ENCODE measurements at regions not wholly inside any gene's neighbourhood (a gene's known extent, or its start where the extent isn't known, plus 50 kb on each side); places are given as distances from the start of the nearest gene placed in this dataset.
A peak's percentile ranks its signal among the peaks of the same experiment; 100 is the strongest.

GRCh38 chr2:52113338-52113737 lies 1081.4 kb upstream of the NRXN1 start:
- no peak overlapping the region for H3K27ac Mint-ChIP-seq
- TF ChIP-seq, protein P1, sequence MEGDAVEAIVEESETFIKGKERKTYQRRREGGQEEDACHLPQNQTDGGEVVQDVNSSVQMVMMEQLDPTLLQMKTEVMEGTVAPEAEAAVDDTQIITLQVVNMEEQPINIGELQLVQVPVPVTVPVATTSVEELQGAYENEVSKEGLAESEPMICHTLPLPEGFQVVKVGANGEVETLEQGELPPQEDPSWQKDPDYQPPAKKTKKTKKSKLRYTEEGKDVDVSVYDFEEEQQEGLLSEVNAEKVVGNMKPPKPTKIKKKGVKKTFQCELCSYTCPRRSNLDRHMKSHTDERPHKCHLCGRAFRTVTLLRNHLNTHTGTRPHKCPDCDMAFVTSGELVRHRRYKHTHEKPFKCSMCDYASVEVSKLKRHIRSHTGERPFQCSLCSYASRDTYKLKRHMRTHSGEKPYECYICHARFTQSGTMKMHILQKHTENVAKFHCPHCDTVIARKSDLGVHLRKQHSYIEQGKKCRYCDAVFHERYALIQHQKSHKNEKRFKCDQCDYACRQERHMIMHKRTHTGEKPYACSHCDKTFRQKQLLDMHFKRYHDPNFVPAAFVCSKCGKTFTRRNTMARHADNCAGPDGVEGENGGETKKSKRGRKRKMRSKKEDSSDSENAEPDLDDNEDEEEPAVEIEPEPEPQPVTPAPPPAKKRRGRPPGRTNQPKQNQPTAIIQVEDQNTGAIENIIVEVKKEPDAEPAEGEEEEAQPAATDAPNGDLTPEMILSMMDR (IDR thresholded peaks at IDR 0.05): no peak
- no peaks in the 10 kb centered on the region for H3K27me3 Mint-ChIP-seq (ENCODE audit: insufficient read depth)
- no peak overlapping the region for H3K4me3 Mint-ChIP-seq
- H3K36me3 Mint-ChIP-seq (ENCODE audit: low read depth): peaks cover 9% of the 10 kb centered on the region
- peaks cover 17% of the 10 kb centered on the region for H3K9me3 Mint-ChIP-seq
- DNase-seq: no peak
- peaks cover 14% of the 10 kb centered on the region for H3K4me1 Mint-ChIP-seq (ENCODE audit: low read depth)

DNA sequence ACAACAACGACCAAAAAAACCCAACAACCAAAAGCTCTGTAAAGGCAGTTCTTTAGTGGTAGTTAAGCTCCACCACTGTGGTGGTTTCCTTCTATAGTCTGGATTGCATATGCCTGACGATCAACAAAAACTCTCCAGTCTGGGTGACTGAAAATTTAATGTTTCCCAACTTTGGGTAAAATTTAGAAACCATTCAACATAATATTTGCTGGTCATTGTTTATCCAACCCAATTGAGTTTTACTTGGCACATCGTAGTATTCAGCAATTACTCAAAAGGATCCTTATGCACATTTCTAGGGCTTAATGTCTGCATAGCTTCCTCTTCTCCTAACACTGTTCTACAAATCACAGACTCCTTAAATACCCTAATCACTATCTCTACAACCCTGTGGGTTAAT lies 1080.2 kb upstream of the NRXN1 start:
- H3K9me3 Mint-ChIP-seq: peaks cover 17% of the 10 kb centered on the region

DNA sequence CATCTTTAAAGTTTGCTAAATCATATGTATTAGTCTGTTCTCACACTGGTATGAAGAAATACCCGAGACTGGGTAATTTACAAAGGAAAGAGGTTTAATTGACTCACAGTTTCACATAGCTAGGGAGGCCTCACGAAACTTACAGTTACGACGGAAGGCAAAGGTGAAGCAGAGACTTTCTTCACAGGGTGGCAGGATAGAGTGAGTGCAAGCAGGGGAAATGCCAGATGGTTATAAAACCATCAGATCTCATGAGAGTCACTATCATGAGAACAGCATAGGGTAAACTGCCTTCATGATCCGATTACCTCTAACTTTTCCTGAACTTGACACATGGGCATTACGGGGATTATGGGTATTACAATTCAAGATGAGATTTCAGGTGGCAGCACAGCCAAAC lies 1075.2 kb upstream of the NRXN1 start:
- no peaks in the 10 kb centered on the region for H3K27me3 Mint-ChIP-seq (ENCODE audit: insufficient read depth)
- peaks cover 11% of the 10 kb centered on the region for H3K4me1 Mint-ChIP-seq (ENCODE audit: low read depth)
- no peak for DNase-seq
- peaks cover 5% of the 10 kb centered on the region; the same call in 1 of the 2 replicates for H3K36me3 Mint-ChIP-seq (ENCODE audit: low read depth)
- H3K9me3 Mint-ChIP-seq: peaks cover 10% of the 10 kb centered on the region
- TF ChIP-seq, protein P1 (IDR thresholded peaks at IDR 0.05): no peak
- no peak overlapping the region; the same call in 1 of the 2 replicates for H3K4me3 Mint-ChIP-seq
- H3K27ac Mint-ChIP-seq: peak overlapping the region; percentile 22; the same call in 1 of the 2 replicates

More for the DNA sequence above, 1080.2 kb upstream of the NRXN1 start:
- peaks cover 18% of the 10 kb centered on the region for H3K4me1 Mint-ChIP-seq (ENCODE audit: low read depth)
- H3K27me3 Mint-ChIP-seq (ENCODE audit: insufficient read depth): no peaks in the 10 kb centered on the region
- no peak overlapping the region for H3K4me3 Mint-ChIP-seq
- peaks cover 9% of the 10 kb centered on the region for H3K36me3 Mint-ChIP-seq (ENCODE audit: low read depth)
- TF ChIP-seq, protein P1 (IDR thresholded peaks at IDR 0.05): no peak
- no peak for DNase-seq
- H3K27ac Mint-ChIP-seq: no peak overlapping the region

- Mint-ChIP-seq H3K4me3 (no peak overlapping the region), H3K4me1 (ENCODE audit: low read depth) (no peaks in the 10 kb centered on the region; the same call in 1 of the 2 replicates), H3K9me3 (peaks cover 3% of the 10 kb centered on the region; the same call in 1 of the 2 replicates), H3K36me3 (ENCODE audit: low read depth) (no peaks in the 10 kb centered on the region), H3K27ac (no peak overlapping the region), H3K27me3 (ENCODE audit: insufficient read depth) (peaks cover 2% of the 10 kb centered on the region; the same call in 1 of the 2 replicates)
- DNase-seq: no peak
- TF ChIP-seq, protein P1 (IDR thresholded peaks at IDR 0.05): no peak
These were observed 1065.1 kb upstream of the NRXN1 start for GRCh38 chr2:52097071-52097470.

DNA sequence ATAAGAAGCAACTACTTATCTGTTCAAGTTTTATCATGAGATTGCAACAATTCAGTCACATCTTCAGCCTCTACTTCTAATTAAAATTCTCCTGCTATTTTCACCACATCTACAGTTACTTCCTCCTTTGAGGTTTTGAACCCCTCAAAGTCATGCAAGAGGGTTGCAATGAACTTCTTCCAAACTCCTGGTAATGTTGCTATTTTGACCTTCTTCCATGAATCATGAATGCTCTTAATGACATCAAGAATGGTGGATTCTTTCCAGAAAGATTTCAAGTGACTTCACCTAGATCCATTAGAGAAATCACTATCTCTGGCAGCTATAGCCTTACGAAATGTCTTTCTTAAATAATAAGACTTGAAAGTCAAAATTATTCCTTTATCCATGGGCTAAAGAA lies 1052.8 kb upstream of the NRXN1 start:
- Mint-ChIP-seq H3K36me3 (ENCODE audit: low read depth) (no peaks in the 10 kb centered on the region), H3K9me3 (no peaks in the 10 kb centered on the region), H3K4me3 (no peak overlapping the region), H3K4me1 (ENCODE audit: low read depth) (peaks cover 17% of the 10 kb centered on the region), H3K27ac (no peak overlapping the region), H3K27me3 (ENCODE audit: insufficient read depth) (no peaks in the 10 kb centered on the region; the same call in 1 of the 2 replicates)
- no peak for DNase-seq
- TF ChIP-seq, protein P1 (IDR thresholded peaks at IDR 0.05): no peak

DNA sequence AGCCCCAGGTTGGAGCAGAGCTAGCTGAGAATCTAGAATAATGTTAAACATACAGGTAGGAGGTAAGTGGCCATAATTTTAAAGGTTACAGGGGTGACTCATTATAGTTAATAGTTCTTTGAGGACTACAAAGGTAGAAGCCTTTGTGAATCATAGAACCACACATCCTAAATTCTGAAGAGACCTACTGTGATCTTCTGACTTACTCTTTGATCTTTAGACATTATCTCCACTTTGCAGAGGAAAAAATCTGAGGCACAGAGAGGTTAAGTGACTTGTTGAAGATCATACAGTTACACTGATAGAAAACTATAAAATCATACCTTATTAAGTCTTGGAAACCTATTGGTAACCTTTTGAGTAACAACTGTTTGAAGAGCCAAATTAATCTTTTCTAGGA lies 1051.3 kb upstream of the NRXN1 start:
- no peaks in the 10 kb centered on the region for H3K9me3 Mint-ChIP-seq
- DNase-seq: no peak
- TF ChIP-seq, protein P1 (IDR thresholded peaks at IDR 0.05): no peak
- H3K36me3 Mint-ChIP-seq (ENCODE audit: low read depth): no peaks in the 10 kb centered on the region
- H3K27me3 Mint-ChIP-seq (ENCODE audit: insufficient read depth): no peaks in the 10 kb centered on the region; the same call in 1 of the 2 replicates
- H3K27ac Mint-ChIP-seq: no peak overlapping the region
- no peak overlapping the region for H3K4me3 Mint-ChIP-seq
- H3K4me1 Mint-ChIP-seq (ENCODE audit: low read depth): peaks cover 32% of the 10 kb centered on the region

Measured in HFFc6 (cell line).